ENCODE measurements at regions not wholly inside any gene's neighbourhood (a gene's known extent, or its start where the extent isn't known, plus 50 kb on each side); places are given as distances from the start of the nearest gene placed in this dataset.

GRCh38 chr7:25286756-25287155 is 58.5 kb upstream of the NPVF start:
- Histone ChIP-seq H3K9ac (ENCODE audit: low read length) (no peak overlapping the region), H4K20me1 (ENCODE audit: insufficient read depth, low read length) (no peaks in the 10 kb centered on the region), H3K27me3 (ENCODE audit: insufficient read depth, low read length) (no peaks in the 10 kb centered on the region), H3K4me3 (ENCODE audit: insufficient read depth, low read depth, low read length) (no peak overlapping the region), H3K4me2 (ENCODE audit: low read length) (no peak overlapping the region), H3K79me2 (ENCODE audit: insufficient read depth, low read length) (no peaks in the 10 kb centered on the region), H3K9me3 (ENCODE audit: insufficient read depth, low read depth, low read length) (no peaks in the 10 kb centered on the region), H3K36me3 (ENCODE audit: insufficient read depth, low read length) (no peaks in the 10 kb centered on the region), H3K27ac (ENCODE audit: low read depth, low read length) (no peak overlapping the region), H2AFZ (ENCODE audit: low read depth, low read length) (no peak overlapping the region), H3K4me1 (ENCODE audit: insufficient read depth, low read length) (no peaks in the 10 kb centered on the region)
- Mint-ChIP-seq H3K4me3 (ENCODE audit: unreplicated experiment) (no peak overlapping the region), H3K9me3 (ENCODE audit: unreplicated experiment) (no peaks in the 10 kb centered on the region), H3K36me3 (ENCODE audit: low read depth, unreplicated experiment) (no peaks in the 10 kb centered on the region), H3K27ac (ENCODE audit: unreplicated experiment) (no peak overlapping the region), H3K4me1 (ENCODE audit: low read depth, unreplicated experiment) (no peaks in the 10 kb centered on the region), H3K27me3 (ENCODE audit: low read depth, unreplicated experiment) (peaks cover 14% of the 10 kb centered on the region)
- no peak for FAIRE-seq
- TF ChIP-seq CTCF (IDR thresholded peaks at IDR 0.05; ENCODE audit: insufficient read depth, low read depth, low read length), result no peak
- DNase-seq (ENCODE audit: low read depth), result no peak

- Histone ChIP-seq H3K4me3 (ENCODE audit: insufficient read depth, low read depth, low read length) (no peak overlapping the region), H4K20me1 (ENCODE audit: insufficient read depth, low read length) (no peaks in the 10 kb centered on the region), H3K36me3 (ENCODE audit: insufficient read depth, low read length) (no peaks in the 10 kb centered on the region), H2AFZ (ENCODE audit: low read depth, low read length) (no peak overlapping the region), H3K27me3 (ENCODE audit: insufficient read depth, low read length) (no peaks in the 10 kb centered on the region), H3K27ac (ENCODE audit: low read depth, low read length) (no peak overlapping the region), H3K9ac (ENCODE audit: low read length) (no peak overlapping the region), H3K79me2 (ENCODE audit: insufficient read depth, low read length) (no peaks in the 10 kb centered on the region), H3K9me3 (ENCODE audit: insufficient read depth, low read depth, low read length) (no peaks in the 10 kb centered on the region), H3K4me1 (ENCODE audit: insufficient read depth, low read length) (no peaks in the 10 kb centered on the region), H3K4me2 (ENCODE audit: low read length) (no peak overlapping the region)
- no peaks in the 10 kb centered on the region for H3K36me3 Mint-ChIP-seq (ENCODE audit: low read depth, unreplicated experiment)
- FAIRE-seq (no peak), DNase-seq (ENCODE audit: low read depth) (no peak)
- no peaks in the 10 kb centered on the region for H3K4me1 Mint-ChIP-seq (ENCODE audit: low read depth, unreplicated experiment)
- no peak overlapping the region for H3K27ac Mint-ChIP-seq (ENCODE audit: unreplicated experiment)
- H3K27me3 Mint-ChIP-seq (ENCODE audit: low read depth, unreplicated experiment), result peaks cover 10% of the 10 kb centered on the region
- no peak overlapping the region for H3K4me3 Mint-ChIP-seq (ENCODE audit: unreplicated experiment)
- no peak for TF ChIP-seq EZH2 (IDR thresholded peaks at IDR 0.05; ENCODE audit: insufficient read depth, low read length)
- no peak for TF ChIP-seq CTCF (IDR thresholded peaks at IDR 0.05; ENCODE audit: insufficient read depth, low read depth, low read length)
- H3K9me3 Mint-ChIP-seq (ENCODE audit: unreplicated experiment), result no peaks in the 10 kb centered on the region
These were observed 59.0 kb upstream of the NPVF start for GRCh38 chr7:25287291-25287690.

- Mint-ChIP-seq H3K4me3 (ENCODE audit: unreplicated experiment) (no peak overlapping the region), H3K36me3 (ENCODE audit: low read depth, unreplicated experiment) (no peaks in the 10 kb centered on the region)
- no peaks in the 10 kb centered on the region for H4K20me1 ChIP-seq (ENCODE audit: insufficient read depth, low read length)
These were observed 60.4 kb upstream of the NPVF start for GRCh38 chr7:25288556-25289307.

More at GRCh38 chr7:25288556-25289307, 60.4 kb upstream of the NPVF start:
- FAIRE-seq (no peak), DNase-seq (ENCODE audit: low read depth) (no peak)
- Histone ChIP-seq H2AFZ (ENCODE audit: low read depth, low read length) (no peak overlapping the region), H3K4me1 (ENCODE audit: insufficient read depth, low read length) (no peaks in the 10 kb centered on the region), H3K27ac (ENCODE audit: low read depth, low read length) (no peak overlapping the region), H3K4me3 (ENCODE audit: insufficient read depth, low read depth, low read length) (no peak overlapping the region), H3K9me3 (ENCODE audit: insufficient read depth, low read depth, low read length) (no peaks in the 10 kb centered on the region), H3K36me3 (ENCODE audit: insufficient read depth, low read length) (no peaks in the 10 kb centered on the region), H3K4me2 (ENCODE audit: low read length) (no peak overlapping the region), H3K79me2 (ENCODE audit: insufficient read depth, low read length) (no peaks in the 10 kb centered on the region), H3K9ac (ENCODE audit: low read length) (no peak overlapping the region), H3K27me3 (ENCODE audit: insufficient read depth, low read length) (no peaks in the 10 kb centered on the region)
- Mint-ChIP-seq H3K4me1 (ENCODE audit: low read depth, unreplicated experiment) (no peaks in the 10 kb centered on the region), H3K27ac (ENCODE audit: unreplicated experiment) (no peak overlapping the region), H3K27me3 (ENCODE audit: low read depth, unreplicated experiment) (peaks cover 7% of the 10 kb centered on the region), H3K9me3 (ENCODE audit: unreplicated experiment) (no peaks in the 10 kb centered on the region)
- TF ChIP-seq CTCF (IDR thresholded peaks at IDR 0.05; ENCODE audit: insufficient read depth, low read depth, low read length) (no peak), EZH2 (IDR thresholded peaks at IDR 0.05; ENCODE audit: insufficient read depth, low read length) (no peak)

Data from astrocyte (in vitro differentiated cells and primary cell).